K562 (cell line): ENCODE measurements at regions not wholly inside any gene's neighbourhood (a gene's known extent, or its start where the extent isn't known, plus 50 kb on each side); places are given as distances from the start of the nearest gene placed in this dataset.

Experiments
- BHLHE40 ChIP-seq: IDR thresholded peaks from 2 replicates; pipeline ENCODE4 v1.6.1; 2011; ENCODE audit warnings: low read length, improper control_type of control experiment
- CCNT2 ChIP-seq: IDR thresholded peaks from 2 replicates; pipeline ENCODE4 v1.6.1; 2011; ENCODE audit warnings: borderline replicate concordance, low read depth, mild to moderate bottlenecking, moderate library complexity, mixed read lengths, low read length; ENCODE audit not compliant: insufficient read length; ENCODE audit errors: extremely low read depth
- CEBPB ChIP-seq: fragments of 450-650 bp; IDR thresholded peaks from 2 replicates; pipeline ENCODE4 v1.6.1; 2016; ENCODE audit warnings: missing genetic modification characterization, missing compliant biosample characterization
- HDGF ChIP-seq: fragments of 450-650 bp; IDR thresholded peaks from 2 replicates; pipeline ENCODE4 v1.6.1; 2016
- RAD21 ChIP-seq, 2 experiments: fragments of 250-450 bp in 1 of 2; fragments of 450-650 bp in 1 of 2; sonication (Bioruptor Pico) in 1 of 2; formaldehyde crosslinking in 1 of 2; IDR thresholded peaks in 1 of 2; conservative IDR thresholded peaks in 1 of 2; 2 replicates each; pipeline versions ENCODE4 v1.4.0 to v1.8.0; 2020 to 2022; ENCODE audit warnings: mild to moderate bottlenecking in 2 of 2, moderate library complexity in 1 of 2
- TBL1XR1 ChIP-seq, 2 experiments: IDR thresholded peaks; 2 replicates each; pipeline ENCODE4 v1.6.1; 2012; ENCODE audit warnings: improper control_type of control experiment in 2 of 2, low read length in 2 of 2, mild to moderate bottlenecking in 1 of 2
- TF ChIP-seq, protein P1 (sequence below): sonication (generic); formaldehyde crosslinking; IDR thresholded peaks from 2 replicates; pipeline ENCODE4 v1.8.0; 2022; ENCODE audit warnings: missing genetic modification reagents, mild to moderate bottlenecking, borderline replicate concordance
- TF ChIP-seq, protein P2 (sequence below), 3 experiments: IDR thresholded peaks in 2 of 3; conservative IDR thresholded peaks in 1 of 3; 2 replicates each; pipeline ENCODE4 v1.5.1; 2011 to 2012; ENCODE audit warnings: low read length in 3 of 3, mild to moderate bottlenecking in 3 of 3, control low read depth in 2 of 3, improper control_type of control experiment in 1 of 3, inconsistent platforms in 1 of 3, low read depth in 1 of 3, mixed read lengths in 1 of 3, moderate library complexity in 1 of 3; ENCODE audit not compliant: insufficient read depth in 2 of 3
- TF ChIP-seq, protein P3 (sequence below): sonication (generic); formaldehyde crosslinking; IDR thresholded peaks from 2 replicates; pipeline ENCODE4 v1.8.1; 2023; ENCODE audit warnings: mild to moderate bottlenecking, missing genetic modification reagents
- TF ChIP-seq, protein P4 (sequence below): fragments of 150-350 bp; conservative IDR thresholded peaks from 2 replicates; pipeline ENCODE4 v1.6.1; 2014; ENCODE audit warnings: low read length

DNA sequence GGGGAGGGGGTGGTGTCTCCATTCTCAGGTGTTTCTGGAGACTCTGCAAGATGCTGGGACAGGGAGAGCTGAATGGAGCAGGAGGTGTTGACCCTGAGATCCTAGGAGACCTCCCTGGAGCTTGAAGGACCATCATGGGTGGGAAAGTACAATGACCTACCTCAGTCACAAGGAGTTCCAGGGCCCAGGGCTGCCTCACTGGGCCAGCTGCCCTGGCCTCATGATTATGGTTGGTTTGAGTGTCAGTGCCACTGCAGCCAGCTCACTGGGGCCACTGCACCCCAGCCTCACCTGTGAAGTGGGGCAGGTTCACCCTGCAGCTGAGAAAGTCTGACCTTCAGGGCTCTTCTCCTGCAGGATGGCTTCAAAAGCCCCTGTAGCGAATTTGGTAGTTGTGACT is 372.5 kb downstream of the IRX2 start:
- TF ChIP-seq, protein P1, sequence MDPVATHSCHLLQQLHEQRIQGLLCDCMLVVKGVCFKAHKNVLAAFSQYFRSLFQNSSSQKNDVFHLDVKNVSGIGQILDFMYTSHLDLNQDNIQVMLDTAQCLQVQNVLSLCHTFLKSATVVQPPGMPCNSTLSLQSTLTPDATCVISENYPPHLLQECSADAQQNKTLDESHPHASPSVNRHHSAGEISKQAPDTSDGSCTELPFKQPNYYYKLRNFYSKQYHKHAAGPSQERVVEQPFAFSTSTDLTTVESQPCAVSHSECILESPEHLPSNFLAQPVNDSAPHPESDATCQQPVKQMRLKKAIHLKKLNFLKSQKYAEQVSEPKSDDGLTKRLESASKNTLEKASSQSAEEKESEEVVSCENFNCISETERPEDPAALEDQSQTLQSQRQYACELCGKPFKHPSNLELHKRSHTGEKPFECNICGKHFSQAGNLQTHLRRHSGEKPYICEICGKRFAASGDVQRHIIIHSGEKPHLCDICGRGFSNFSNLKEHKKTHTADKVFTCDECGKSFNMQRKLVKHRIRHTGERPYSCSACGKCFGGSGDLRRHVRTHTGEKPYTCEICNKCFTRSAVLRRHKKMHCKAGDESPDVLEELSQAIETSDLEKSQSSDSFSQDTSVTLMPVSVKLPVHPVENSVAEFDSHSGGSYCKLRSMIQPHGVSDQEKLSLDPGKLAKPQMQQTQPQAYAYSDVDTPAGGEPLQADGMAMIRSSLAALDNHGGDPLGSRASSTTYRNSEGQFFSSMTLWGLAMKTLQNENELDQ (CRISPR knock-in tag), result no peak
- TF ChIP-seq, protein P2, sequence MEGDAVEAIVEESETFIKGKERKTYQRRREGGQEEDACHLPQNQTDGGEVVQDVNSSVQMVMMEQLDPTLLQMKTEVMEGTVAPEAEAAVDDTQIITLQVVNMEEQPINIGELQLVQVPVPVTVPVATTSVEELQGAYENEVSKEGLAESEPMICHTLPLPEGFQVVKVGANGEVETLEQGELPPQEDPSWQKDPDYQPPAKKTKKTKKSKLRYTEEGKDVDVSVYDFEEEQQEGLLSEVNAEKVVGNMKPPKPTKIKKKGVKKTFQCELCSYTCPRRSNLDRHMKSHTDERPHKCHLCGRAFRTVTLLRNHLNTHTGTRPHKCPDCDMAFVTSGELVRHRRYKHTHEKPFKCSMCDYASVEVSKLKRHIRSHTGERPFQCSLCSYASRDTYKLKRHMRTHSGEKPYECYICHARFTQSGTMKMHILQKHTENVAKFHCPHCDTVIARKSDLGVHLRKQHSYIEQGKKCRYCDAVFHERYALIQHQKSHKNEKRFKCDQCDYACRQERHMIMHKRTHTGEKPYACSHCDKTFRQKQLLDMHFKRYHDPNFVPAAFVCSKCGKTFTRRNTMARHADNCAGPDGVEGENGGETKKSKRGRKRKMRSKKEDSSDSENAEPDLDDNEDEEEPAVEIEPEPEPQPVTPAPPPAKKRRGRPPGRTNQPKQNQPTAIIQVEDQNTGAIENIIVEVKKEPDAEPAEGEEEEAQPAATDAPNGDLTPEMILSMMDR (IDR thresholded peaks at IDR 0.05 in 2 of 3, conservative IDR thresholded peaks at IDR 0.05 in 1 of 3; ENCODE audit: insufficient read depth in 2 of 3, low read depth in 1 of 3, low read length in 3 of 3), result no peak
- TF ChIP-seq, protein P3, sequence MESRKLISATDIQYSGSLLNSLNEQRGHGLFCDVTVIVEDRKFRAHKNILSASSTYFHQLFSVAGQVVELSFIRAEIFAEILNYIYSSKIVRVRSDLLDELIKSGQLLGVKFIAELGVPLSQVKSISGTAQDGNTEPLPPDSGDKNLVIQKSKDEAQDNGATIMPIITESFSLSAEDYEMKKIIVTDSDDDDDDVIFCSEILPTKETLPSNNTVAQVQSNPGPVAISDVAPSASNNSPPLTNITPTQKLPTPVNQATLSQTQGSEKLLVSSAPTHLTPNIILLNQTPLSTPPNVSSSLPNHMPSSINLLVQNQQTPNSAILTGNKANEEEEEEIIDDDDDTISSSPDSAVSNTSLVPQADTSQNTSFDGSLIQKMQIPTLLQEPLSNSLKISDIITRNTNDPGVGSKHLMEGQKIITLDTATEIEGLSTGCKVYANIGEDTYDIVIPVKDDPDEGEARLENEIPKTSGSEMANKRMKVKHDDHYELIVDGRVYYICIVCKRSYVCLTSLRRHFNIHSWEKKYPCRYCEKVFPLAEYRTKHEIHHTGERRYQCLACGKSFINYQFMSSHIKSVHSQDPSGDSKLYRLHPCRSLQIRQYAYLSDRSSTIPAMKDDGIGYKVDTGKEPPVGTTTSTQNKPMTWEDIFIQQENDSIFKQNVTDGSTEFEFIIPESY (CRISPR knock-in tag), result no peak
- TF ChIP-seq TBL1XR1 (IDR thresholded peaks at IDR 0.05; ENCODE audit: low read length in 2 of 2), result no peak
- TF ChIP-seq CCNT2, result no peak
- no peak for TF ChIP-seq BHLHE40
- no peak for TF ChIP-seq CEBPB
- TF ChIP-seq HDGF, result no peak
- TF ChIP-seq, protein P4, sequence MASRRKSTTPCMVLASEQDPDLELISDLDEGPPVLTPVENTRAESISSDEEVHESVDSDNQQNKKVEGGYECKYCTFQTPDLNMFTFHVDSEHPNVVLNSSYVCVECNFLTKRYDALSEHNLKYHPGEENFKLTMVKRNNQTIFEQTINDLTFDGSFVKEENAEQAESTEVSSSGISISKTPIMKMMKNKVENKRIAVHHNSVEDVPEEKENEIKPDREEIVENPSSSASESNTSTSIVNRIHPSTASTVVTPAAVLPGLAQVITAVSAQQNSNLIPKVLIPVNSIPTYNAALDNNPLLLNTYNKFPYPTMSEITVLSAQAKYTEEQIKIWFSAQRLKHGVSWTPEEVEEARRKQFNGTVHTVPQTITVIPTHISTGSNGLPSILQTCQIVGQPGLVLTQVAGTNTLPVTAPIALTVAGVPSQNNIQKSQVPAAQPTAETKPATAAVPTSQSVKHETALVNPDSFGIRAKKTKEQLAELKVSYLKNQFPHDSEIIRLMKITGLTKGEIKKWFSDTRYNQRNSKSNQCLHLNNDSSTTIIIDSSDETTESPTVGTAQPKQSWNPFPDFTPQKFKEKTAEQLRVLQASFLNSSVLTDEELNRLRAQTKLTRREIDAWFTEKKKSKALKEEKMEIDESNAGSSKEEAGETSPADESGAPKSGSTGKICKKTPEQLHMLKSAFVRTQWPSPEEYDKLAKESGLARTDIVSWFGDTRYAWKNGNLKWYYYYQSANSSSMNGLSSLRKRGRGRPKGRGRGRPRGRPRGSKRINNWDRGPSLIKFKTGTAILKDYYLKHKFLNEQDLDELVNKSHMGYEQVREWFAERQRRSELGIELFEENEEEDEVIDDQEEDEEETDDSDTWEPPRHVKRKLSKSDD, result no peak
- TF ChIP-seq RAD21 (CRISPR knock-in tag; conservative IDR thresholded peaks at IDR 0.05 in 1 of 2, IDR thresholded peaks at IDR 0.05 in 1 of 2), result no peak
